ENCODE measurements at regions not wholly inside any gene's neighbourhood (a gene's known extent, or its start where the extent isn't known, plus 50 kb on each side); places are given as distances from the start of the nearest gene placed in this dataset.

GRCh38 chr3:95302044-95302443 lies 1239.2 kb downstream of the NSUN3 start:
- Histone ChIP-seq H3K4me3 (ENCODE audit: low read length) (no peak overlapping the region), H3K4me2 (ENCODE audit: low read length) (no peak overlapping the region), H4K20me1 (ENCODE audit: control insufficient read depth, insufficient read depth, low read depth, low read length) (no peaks in the 10 kb centered on the region), H3K79me2 (ENCODE audit: control insufficient read depth, low read length) (no peaks in the 10 kb centered on the region), H3K4me1 (ENCODE audit: control insufficient read depth, low read length) (no peaks in the 10 kb centered on the region), H3K27ac (ENCODE audit: low read depth, low read length) (no peak overlapping the region), H3K36me3 (ENCODE audit: control insufficient read depth, low read length) (no peaks in the 10 kb centered on the region), H3K27me3 (ENCODE audit: control insufficient read depth, low read length) (no peaks in the 10 kb centered on the region), H3K9me3 (ENCODE audit: control insufficient read depth, insufficient read depth, low read length) (no peaks in the 10 kb centered on the region), H3K9me2 (replicated peaks; ENCODE audit: control insufficient read depth, low read length) (no peaks in the 10 kb centered on the region), H3F3A (ENCODE audit: control insufficient read depth, insufficient read depth) (no peaks in the 10 kb centered on the region)
- TF ChIP-seq EZH2phosphoT487 (IDR thresholded peaks at IDR 0.05; ENCODE audit: borderline replicate concordance, low read length) = no peak
- TF ChIP-seq, protein P1, sequence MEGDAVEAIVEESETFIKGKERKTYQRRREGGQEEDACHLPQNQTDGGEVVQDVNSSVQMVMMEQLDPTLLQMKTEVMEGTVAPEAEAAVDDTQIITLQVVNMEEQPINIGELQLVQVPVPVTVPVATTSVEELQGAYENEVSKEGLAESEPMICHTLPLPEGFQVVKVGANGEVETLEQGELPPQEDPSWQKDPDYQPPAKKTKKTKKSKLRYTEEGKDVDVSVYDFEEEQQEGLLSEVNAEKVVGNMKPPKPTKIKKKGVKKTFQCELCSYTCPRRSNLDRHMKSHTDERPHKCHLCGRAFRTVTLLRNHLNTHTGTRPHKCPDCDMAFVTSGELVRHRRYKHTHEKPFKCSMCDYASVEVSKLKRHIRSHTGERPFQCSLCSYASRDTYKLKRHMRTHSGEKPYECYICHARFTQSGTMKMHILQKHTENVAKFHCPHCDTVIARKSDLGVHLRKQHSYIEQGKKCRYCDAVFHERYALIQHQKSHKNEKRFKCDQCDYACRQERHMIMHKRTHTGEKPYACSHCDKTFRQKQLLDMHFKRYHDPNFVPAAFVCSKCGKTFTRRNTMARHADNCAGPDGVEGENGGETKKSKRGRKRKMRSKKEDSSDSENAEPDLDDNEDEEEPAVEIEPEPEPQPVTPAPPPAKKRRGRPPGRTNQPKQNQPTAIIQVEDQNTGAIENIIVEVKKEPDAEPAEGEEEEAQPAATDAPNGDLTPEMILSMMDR (IDR thresholded peaks at IDR 0.05; ENCODE audit: low read depth, low read length, poor library complexity, severe bottlenecking) = no peak

GRCh38 chr3:95310560-95310959 lies 1247.7 kb downstream of the NSUN3 start:
- no peaks in the 10 kb centered on the region for H4K20me1 ChIP-seq (ENCODE audit: control insufficient read depth, insufficient read depth, low read depth, low read length)
- no peaks in the 10 kb centered on the region for H3K79me2 ChIP-seq (ENCODE audit: control insufficient read depth, low read length)
- no peak overlapping the region for H3K27ac ChIP-seq (ENCODE audit: low read depth, low read length)
- H3K4me3 ChIP-seq (ENCODE audit: low read length) = no peak overlapping the region
- H3K4me2 ChIP-seq (ENCODE audit: low read length) = no peak overlapping the region
- H3K36me3 ChIP-seq (ENCODE audit: control insufficient read depth, low read length) = no peaks in the 10 kb centered on the region
- no peaks in the 10 kb centered on the region for H3F3A ChIP-seq (ENCODE audit: control insufficient read depth, insufficient read depth)
- TF ChIP-seq EZH2phosphoT487 (IDR thresholded peaks at IDR 0.05; ENCODE audit: borderline replicate concordance, low read length) = no peak
- TF ChIP-seq, protein P1 (IDR thresholded peaks at IDR 0.05; ENCODE audit: low read depth, low read length, poor library complexity, severe bottlenecking) = no peak
- H3K9me3 ChIP-seq (ENCODE audit: control insufficient read depth, insufficient read depth, low read length) = no peaks in the 10 kb centered on the region
- no peaks in the 10 kb centered on the region for H3K9me2 ChIP-seq (replicated peaks; ENCODE audit: control insufficient read depth, low read length)
- H3K27me3 ChIP-seq (ENCODE audit: control insufficient read depth, low read length) = no peaks in the 10 kb centered on the region
- no peaks in the 10 kb centered on the region for H3K4me1 ChIP-seq (ENCODE audit: control insufficient read depth, low read length)

DNA sequence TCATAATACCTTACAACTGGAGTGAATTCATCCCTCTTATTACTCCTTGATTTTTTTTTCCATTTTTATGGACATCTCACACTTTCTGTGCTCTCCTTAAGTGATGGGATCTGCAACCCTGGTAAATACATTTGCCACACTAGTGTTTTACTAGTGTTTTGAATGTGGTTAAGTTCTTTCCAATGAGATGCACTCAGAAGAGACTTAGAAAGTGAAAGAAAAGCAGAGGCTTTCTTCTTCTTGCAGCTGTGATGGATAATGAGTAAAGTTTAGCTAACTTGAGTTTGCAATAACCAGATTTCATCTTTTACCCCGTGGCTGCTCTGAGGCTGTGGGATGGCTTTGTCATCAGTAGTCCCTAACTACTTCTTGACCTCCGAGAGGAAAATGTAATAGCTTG lies 1248.4 kb downstream of the NSUN3 start:
- TF ChIP-seq, protein P1 (IDR thresholded peaks at IDR 0.05; ENCODE audit: low read depth, low read length, poor library complexity, severe bottlenecking) = no peak
- TF ChIP-seq EZH2phosphoT487 (IDR thresholded peaks at IDR 0.05; ENCODE audit: borderline replicate concordance, low read length) = no peak
- Histone ChIP-seq H3K4me2 (ENCODE audit: low read length) (no peak overlapping the region), H3K27me3 (ENCODE audit: control insufficient read depth, low read length) (no peaks in the 10 kb centered on the region), H3K27ac (ENCODE audit: low read depth, low read length) (no peak overlapping the region), H4K20me1 (ENCODE audit: control insufficient read depth, insufficient read depth, low read depth, low read length) (no peaks in the 10 kb centered on the region), H3K9me2 (replicated peaks; ENCODE audit: control insufficient read depth, low read length) (no peaks in the 10 kb centered on the region), H3F3A (ENCODE audit: control insufficient read depth, insufficient read depth) (no peaks in the 10 kb centered on the region), H3K79me2 (ENCODE audit: control insufficient read depth, low read length) (no peaks in the 10 kb centered on the region), H3K9me3 (ENCODE audit: control insufficient read depth, insufficient read depth, low read length) (no peaks in the 10 kb centered on the region), H3K4me1 (ENCODE audit: control insufficient read depth, low read length) (no peaks in the 10 kb centered on the region), H3K36me3 (ENCODE audit: control insufficient read depth, low read length) (no peaks in the 10 kb centered on the region), H3K4me3 (ENCODE audit: low read length) (no peak overlapping the region)

DNA sequence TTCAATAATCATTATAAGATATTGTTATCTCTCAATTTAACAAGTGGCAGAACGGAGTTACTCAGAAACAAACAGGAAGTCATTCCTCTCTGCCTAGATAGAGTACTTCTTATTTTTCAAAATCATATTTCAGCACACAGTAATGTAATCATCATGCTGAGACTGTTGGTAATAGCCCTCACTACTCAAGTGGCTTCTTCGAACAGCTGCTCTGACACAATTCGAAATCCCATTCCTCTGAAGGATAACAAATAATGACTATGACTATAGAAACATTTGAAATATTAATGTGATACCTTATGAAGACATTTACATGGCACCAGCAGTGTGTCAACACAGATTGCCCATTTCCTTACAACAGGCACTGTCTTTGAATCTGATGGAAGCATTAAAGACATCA lies 1249.8 kb downstream of the NSUN3 start:
- TF ChIP-seq EZH2phosphoT487 (IDR thresholded peaks at IDR 0.05; ENCODE audit: borderline replicate concordance, low read length) = no peak
- TF ChIP-seq, protein P1 (IDR thresholded peaks at IDR 0.05; ENCODE audit: low read depth, low read length, poor library complexity, severe bottlenecking) = no peak
- no peaks in the 10 kb centered on the region for H3K27me3 ChIP-seq (ENCODE audit: control insufficient read depth, low read length)
- no peak overlapping the region for H3K4me2 ChIP-seq (ENCODE audit: low read length)
- H4K20me1 ChIP-seq (ENCODE audit: control insufficient read depth, insufficient read depth, low read depth, low read length) = no peaks in the 10 kb centered on the region
- no peaks in the 10 kb centered on the region for H3K36me3 ChIP-seq (ENCODE audit: control insufficient read depth, low read length)
- no peak overlapping the region for H3K27ac ChIP-seq (ENCODE audit: low read depth, low read length)
- H3K79me2 ChIP-seq (ENCODE audit: control insufficient read depth, low read length) = no peaks in the 10 kb centered on the region
- no peak overlapping the region for H3K4me3 ChIP-seq (ENCODE audit: low read length)
- no peaks in the 10 kb centered on the region for H3K4me1 ChIP-seq (ENCODE audit: control insufficient read depth, low read length)
- no peaks in the 10 kb centered on the region for H3K9me3 ChIP-seq (ENCODE audit: control insufficient read depth, insufficient read depth, low read length)
- H3F3A ChIP-seq (ENCODE audit: control insufficient read depth, insufficient read depth) = no peaks in the 10 kb centered on the region
- H3K9me2 ChIP-seq (replicated peaks; ENCODE audit: control insufficient read depth, low read length) = no peaks in the 10 kb centered on the region

Measured in DOHH2 (cell line).